ENCODE measurements at regions not wholly inside any gene's neighbourhood (a gene's known extent, or its start where the extent isn't known, plus 50 kb on each side); places are given as distances from the start of the nearest gene placed in this dataset.
"Not testable (repeated sequence)": the region's sequence is repeated elsewhere in the genome, so short reads cannot be mapped to it uniquely, and the experiment has no call there.

DNA sequence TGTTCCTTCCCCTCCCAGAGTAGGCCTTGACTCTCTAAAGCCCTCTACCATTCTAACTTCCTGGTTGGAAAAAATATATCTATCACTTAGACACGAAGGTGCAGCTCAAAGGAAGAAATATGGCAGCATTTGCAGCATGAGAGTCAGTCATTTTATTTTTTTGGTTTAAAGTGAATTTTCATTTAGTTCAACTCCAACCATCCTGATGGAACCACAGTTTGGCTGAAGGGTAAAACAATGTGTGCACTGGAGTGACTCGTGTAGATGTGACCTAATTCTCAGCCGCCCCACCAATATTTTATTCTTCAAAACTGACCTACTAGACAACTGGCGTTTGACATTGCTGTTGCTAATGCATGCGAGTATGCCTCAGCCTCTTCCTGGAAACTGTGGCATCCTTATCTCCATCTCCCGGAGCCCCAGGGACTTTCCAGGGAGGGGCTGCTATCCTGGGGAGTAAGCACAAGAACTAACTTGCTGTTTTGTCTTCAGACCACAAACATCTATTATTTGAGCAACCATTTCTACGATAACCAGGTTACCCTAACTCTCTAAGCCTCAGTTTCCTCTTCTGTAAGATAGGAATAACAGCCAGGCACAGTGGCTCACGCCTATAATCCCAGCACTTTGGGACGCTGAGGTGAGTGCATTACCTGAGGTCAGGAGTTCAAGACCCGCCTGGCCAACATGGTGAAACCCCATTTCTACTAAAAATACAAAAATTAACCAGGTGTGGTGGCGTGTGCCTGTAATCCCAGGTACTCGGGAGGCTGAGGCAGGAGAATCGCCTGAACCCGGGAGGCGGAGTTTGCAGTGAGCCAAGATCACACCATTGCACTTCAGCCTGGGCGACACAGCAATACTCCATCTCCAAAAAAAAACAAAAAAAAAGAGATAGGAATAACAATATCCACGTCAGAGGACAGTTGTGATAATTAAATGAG, 148.7 kb upstream of the JARID2 start:
- no peak for DNase-seq (ENCODE audit: low read depth)

GRCh38 chr6:15101130-15101529, 144.7 kb upstream of the JARID2 start:
- DNase-seq (ENCODE audit: low read depth): no peak

DNA sequence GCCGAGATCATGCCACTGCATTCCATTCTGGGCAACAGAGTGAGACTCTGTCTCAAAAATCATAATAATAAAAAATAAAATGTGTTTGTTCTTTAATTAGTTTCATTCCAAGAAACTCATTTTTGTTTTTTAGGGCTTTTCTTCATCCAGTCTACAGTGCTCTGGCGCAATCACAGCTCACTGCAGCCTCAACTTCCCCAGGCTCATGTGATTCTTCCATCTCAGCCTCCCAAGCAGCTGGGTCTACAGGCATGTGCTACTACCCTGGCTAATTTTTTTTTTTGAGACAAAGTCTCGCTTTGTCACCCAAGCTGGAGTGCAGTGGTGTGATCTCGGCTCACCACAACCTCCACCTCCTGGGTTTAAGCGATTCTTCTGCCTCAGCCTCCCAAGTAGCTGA, 143.6 kb upstream of the JARID2 start:
- no peak for DNase-seq (ENCODE audit: low read depth)

- DNase-seq (ENCODE audit: low read depth): no peak
Observed at GRCh38 chr6:15106958-15107643, 138.8 kb upstream of the JARID2 start.

GRCh38 chr6:15107644-15108382, 138.1 kb upstream of the JARID2 start:
- DNase-seq (ENCODE audit: low read depth): no peak

DNA sequence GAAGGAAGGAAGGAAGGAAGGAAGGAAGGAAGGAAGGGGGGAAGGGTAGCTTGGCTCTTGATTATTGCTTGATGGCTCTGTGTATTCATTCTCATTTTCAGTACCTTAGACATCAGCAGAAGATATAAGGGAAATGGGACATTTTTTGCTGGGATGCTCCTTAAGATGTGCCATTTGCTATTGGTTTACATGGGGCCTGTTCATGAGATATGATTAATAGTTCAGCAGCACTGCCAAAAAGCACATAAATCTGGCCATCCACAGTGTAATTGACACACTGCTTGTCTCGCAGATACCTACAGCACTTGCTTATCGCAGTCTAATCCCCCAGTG, 137.5 kb upstream of the JARID2 start:
- no peak for DNase-seq (ENCODE audit: low read depth)

- DNase-seq (ENCODE audit: low read depth): no peak
Observed at GRCh38 chr6:15109338-15110090, 136.4 kb upstream of the JARID2 start.

- DNase-seq (ENCODE audit: low read depth): no peak
Observed at GRCh38 chr6:15110726-15111354, 135.0 kb upstream of the JARID2 start.

DNA sequence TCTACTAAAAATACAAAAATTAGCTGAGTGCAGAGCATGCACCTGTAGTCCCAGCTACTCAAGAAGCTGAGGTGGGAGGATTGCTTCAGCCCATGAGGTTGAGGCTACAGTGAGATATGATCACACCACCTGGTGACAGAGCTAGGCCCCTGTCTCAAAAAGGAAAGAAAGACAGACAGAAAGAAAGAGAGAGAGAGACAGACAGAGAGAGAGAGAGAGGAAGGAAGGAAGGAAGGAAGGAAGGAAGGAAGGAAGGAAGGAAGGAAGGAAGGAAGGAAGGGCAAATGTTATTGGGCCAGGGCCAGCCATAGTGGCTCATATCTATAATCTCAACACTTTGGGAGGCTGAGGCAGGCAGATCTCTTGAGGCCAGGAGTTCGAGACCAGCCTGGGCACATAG, 134.3 kb upstream of the JARID2 start:
- DNase-seq (ENCODE audit: low read depth): not testable (repeated sequence)

DNA sequence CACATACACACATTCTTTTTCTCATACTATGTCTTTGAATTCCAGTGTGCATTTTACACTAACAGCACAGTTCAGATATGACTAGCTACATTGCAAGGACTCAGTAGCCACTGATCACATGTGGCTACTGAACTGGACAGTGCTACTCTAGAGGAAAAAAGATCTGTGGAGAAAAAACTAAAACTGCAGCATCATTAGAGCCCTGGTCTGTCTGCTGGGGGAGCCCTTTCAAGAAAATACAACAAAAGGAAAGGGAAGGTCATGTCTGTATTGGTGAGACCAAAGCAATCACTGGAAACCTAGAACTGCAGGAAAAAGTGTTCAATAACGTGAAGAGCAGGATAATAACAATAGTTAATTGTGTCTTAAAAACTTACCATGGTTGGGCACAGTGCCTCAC, 132.3 kb upstream of the JARID2 start:
- no peak for DNase-seq (ENCODE audit: low read depth)

DNA sequence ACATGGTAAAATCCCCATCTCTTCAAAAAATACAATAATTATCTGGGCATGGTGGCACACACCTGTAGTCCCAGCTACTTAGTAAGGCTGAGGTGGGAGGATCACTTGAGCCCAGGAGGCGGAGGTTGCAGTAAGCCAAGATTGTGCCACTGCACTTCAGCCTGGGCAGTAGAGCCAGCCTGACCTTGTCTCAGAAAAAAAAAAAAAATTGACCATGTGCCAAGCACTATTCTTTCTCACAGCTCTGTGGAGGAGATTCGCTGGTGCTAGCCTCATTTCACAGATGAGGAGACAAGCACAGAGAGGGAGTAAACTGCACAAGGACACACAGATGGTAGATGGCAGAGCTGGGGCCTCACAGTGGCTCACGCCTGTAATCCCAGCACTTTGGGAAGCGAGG, 131.8 kb upstream of the JARID2 start:
- DNase-seq (ENCODE audit: low read depth): no peak

DNA sequence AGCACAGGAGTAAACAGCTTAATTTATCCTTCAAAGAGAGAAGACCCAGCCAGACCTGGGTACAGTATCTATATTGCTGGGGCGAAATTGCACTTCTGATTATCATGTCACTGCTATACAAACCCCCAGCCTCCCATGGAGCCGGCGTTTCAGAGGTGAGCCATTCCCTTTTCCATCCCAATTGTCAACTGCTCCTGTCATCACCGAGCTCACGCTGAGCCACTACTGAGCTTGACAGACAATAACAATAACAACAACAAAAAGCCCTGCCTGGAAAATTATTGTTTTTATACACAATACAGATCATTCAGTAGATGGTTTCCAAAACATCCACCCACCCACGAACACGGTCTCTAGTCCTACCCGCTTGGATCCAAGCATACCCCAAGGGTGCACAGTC, 129.0 kb upstream of the JARID2 start:
- no peak for DNase-seq (ENCODE audit: low read depth)

- DNase-seq (ENCODE audit: low read depth): no peak
Observed at GRCh38 chr6:15121443-15121842, 124.4 kb upstream of the JARID2 start.

DNA sequence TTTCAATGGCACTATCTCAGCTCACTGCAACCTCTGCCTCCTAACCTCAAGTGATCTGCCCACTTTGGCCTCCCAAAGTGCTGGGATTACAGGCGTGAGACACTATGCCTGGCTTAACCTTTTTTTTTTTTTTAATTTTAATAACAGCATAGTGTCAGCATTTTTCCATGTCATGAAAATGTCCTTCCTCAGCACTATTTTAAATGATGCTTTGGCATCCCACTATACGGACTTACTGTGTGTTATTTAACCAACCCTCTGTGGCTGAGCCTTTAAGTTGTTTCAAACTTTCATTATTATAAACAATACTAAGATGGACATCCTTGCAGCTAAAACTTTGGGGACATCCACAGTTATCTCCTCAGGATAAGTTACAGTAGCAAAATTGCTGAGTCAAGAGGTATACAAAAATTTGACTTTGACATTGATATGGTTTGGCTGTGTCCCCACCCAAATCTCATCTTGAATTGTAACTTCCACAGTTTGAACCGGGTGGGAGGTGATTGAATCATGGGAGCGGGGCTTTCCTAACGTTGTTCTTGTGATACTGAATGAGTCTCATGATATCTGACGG, 123.8 kb upstream of the JARID2 start:
- no peak for DNase-seq (ENCODE audit: low read depth)

DNA sequence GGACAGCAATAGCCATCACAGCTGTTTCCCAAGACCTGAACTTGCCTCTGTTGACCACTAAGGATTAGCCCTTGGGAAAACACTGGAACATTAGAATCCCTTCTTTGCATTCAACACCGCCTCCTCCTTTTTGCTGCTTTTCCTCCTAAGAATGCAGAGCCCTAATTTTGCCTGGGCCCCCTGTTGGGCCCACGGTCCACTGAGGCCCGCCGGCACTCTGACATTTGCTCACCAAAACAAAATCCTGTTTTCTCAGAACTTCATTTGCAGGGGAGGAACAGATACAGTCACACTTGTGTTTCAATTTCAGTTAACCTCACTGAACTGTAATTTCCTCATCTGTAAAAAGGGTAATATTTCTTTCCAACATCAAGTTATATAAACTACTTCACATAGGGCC, 116.0 kb upstream of the JARID2 start:
- no peak for DNase-seq (ENCODE audit: low read depth)

- DNase-seq (ENCODE audit: low read depth): no peak
Observed at GRCh38 chr6:15131234-15131633, 114.6 kb upstream of the JARID2 start.

DNA sequence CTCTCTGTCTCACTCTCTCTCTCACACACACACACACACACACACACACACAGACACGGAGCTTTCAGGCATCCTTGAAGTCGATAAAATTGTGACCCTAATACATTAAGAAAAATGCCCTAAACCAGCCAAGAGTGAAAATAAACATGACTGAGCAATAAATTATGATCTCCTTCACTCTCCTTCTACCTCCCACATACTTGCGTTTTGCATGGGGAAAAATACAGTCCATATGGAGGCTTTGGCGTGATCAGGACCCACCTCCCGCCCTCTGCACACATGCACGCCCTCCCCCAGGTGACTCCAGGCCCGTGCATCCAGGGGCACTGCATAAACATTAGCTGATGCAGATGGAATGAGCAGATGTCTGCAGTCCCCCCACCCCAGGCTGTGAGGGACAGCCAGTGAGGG, 114.2 kb upstream of the JARID2 start:
- DNase-seq (ENCODE audit: low read depth): no peak

DNA sequence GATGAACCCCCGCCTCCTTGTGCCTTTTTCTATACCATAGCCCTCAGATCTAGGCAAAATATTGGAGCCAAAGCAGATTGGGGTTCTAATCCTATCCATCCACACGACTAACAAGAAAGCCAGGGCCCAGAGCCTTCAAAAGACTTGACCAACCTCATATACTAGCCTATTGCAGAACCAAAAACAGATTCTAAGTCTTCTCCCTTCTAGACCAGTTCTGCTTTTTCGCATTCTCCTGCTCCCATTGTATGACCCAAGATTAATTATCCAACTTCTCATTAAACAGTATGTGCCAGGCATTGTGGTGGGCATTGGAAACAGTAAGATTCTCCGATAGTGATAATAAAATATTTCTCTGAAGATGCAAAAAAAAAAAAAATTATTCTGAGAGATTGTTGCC, 113.7 kb upstream of the JARID2 start:
- DNase-seq (ENCODE audit: low read depth): no peak

GRCh38 chr6:15132854-15133670, 112.8 kb upstream of the JARID2 start:
- DNase-seq (ENCODE audit: low read depth): peak; percentile 72

GRCh38 chr6:15137086-15137485, 108.8 kb upstream of the JARID2 start:
- DNase-seq (ENCODE audit: low read depth): no peak
